Astrocyte (in vitro differentiated cells and primary cell): ENCODE measurements at regions not wholly inside any gene's neighbourhood (a gene's known extent, or its start where the extent isn't known, plus 50 kb on each side); places are given as distances from the start of the nearest gene placed in this dataset.

Source experiments
- CTCF ChIP-seq: IDR thresholded peaks from 2 replicates; pipeline ENCODE4 v1.5.1; 2011; ENCODE audit warnings: low read depth, mild to moderate bottlenecking, inconsistent platforms, low read length, moderate library complexity; ENCODE audit not compliant: insufficient read depth
- EZH2 ChIP-seq: IDR thresholded peaks from 2 replicates; pipeline ENCODE4 v1.6.1; 2012; ENCODE audit warnings: mild to moderate bottlenecking, low read length, inconsistent platforms; ENCODE audit not compliant: insufficient read depth

GRCh38 chr14:83042858-83043257, 1509.2 kb upstream of the SEL1L start:
- no peak for TF ChIP-seq CTCF
- TF ChIP-seq EZH2: no peak
